CD4-positive, alpha-beta T cell treated with Interleukin-15 for 1 hour (primary cell): ENCODE measurements at regions not wholly inside any gene's neighbourhood (a gene's known extent, or its start where the extent isn't known, plus 50 kb on each side); places are given as distances from the start of the nearest gene placed in this dataset.
"Not testable (repeated sequence)": the region's sequence is repeated elsewhere in the genome, so short reads cannot be mapped to it uniquely, and the experiment has no call there.

Source experiments
- DNase-seq: peaks from one replicate; pipeline ENCODE4 v3.0.0-alpha.2; 2020

DNA sequence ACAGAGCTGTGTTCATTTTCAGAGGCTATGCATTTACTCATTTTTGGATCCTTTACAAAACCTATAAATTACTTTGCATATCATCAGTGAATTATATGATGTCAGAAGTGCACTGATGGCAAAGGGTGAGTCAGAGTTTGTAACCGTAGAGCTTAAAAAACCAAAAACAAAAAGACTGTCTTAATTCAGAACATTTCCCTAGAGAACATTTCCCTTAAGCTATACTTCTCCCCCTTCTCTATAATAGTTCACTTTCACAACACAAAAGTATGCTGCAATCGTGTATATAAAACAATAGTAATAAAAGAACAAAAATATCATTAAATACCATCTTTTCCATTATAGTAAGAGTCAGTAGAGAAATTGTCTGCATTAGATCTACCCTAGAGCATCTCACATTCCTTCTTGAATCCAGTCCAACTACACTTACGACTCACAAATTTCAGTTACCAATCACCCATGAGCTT lies 934.9 kb downstream of the LRFN5 start:
- no peak for DNase-seq

GRCh38 chr14:42535397-42535796 lies 928.7 kb downstream of the LRFN5 start:
- no peak for DNase-seq

GRCh38 chr14:42533476-42533875 lies 926.8 kb downstream of the LRFN5 start:
- DNase-seq: no peak

DNA sequence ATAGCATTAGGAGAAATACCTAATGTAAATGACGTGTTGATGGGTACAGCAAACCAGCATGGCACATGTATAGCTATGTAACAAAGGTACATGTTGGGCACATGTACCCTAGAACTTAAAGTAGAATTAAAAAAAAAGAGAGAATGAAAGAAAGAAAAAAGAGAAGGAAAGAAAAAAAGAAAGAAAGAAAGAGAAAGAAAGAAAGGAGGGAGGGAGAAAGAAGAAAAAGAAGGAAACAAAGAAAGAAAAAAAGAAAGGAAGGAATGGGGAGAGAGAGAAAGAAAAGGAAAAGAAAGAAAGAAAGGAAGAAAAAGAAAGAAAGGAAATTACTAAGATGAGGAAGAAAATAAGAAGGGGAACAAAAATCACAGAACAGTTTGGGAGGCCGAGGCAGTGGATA lies 925.5 kb downstream of the LRFN5 start:
- no peak for DNase-seq

DNA sequence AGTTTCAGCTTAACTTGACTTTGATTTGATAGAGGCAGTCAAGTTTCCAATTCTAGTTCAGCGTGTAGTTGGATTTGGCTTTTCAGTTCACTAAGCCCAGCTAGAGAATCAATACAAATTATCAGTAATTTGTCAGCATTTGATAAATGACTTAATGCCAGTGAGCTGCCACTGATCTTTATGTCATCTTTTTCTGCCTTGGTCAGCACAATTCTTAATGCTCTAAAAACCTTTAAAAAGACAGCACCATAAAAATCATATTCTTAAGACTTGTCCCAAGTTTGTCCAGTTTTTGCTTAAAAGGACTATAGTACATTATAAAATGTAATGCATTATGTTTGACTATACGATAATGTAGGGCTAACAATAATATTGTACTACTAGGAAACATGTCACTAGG lies 920.5 kb downstream of the LRFN5 start:
- no peak for DNase-seq

- no peak for DNase-seq
These were observed 917.0 kb downstream of the LRFN5 start for GRCh38 chr14:42523666-42524065.

DNA sequence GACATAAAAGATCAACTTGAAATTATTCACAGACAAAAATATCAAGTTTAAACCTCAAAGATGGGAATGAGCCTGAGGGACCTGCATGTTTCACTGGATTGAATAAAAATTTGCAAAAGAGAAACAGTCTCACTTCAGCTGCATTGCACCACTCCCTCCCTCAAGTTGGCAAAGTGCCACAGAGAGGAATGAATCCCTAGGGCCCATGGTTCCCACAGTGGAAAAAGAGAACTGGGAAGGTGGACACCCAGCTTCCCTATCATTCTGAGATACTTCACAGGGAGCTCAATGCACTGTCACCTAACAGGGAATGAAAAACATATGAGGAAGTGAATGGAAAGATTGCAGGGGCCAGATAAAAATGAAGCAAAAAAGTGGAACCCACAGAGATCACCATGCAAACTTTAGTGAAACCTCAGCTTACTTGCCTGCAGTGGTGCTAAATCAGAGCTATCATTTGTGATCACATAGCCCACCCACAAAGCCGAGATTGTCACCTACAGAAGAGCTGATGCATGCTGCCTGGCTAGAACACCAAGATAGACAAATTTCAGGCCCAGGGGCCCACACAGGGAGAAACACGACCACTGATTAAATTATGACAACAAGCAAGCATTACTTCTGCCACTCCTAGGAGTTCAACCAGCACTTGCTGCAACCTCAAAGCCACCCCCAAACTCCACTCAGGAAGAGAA lies 911.3 kb downstream of the LRFN5 start:
- no peak for DNase-seq

GRCh38 chr14:42513837-42514236 lies 907.2 kb downstream of the LRFN5 start:
- DNase-seq: no peak

DNA sequence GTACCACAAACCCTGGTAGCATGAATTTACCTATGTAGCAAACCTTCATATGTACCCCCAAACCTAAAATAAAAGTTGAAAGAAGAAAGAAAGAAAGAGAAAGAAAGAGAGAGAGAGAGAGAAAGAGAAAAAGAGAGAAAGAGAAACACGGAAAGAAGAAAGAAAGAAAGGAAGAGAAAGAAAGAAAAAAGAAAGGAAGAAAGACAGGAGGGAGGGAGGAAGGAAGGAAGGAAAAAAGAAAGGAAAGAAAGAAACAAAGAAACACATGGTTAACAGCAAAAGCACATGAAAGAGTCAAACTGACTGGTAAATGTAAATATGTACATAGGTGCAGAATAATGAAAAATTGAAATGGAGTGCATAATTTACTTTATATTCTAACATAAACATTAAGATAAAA lies 903.4 kb downstream of the LRFN5 start:
- no peak for DNase-seq

- no peak for DNase-seq
These were observed 901.7 kb downstream of the LRFN5 start for GRCh38 chr14:42508209-42508946.

DNA sequence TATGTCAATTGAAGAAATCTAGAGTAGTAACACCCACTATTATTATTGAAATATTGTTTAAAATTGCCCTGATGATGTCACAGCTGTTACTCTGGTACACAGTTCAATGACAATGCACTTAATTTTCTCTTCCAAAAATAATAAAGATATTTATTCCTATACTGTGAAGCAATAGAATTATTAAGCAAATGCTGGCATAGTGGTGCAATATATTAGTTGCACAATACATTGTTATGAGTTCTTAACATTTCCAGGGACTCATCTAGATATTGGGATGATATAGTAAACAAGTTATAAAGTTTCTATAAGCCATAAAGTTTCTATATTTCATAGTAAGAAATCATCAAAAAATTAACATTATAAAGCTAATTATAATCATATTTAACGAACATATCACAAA lies 897.8 kb downstream of the LRFN5 start:
- no peak for DNase-seq

GRCh38 chr14:42499137-42499536 lies 892.5 kb downstream of the LRFN5 start:
- DNase-seq: no peak

DNA sequence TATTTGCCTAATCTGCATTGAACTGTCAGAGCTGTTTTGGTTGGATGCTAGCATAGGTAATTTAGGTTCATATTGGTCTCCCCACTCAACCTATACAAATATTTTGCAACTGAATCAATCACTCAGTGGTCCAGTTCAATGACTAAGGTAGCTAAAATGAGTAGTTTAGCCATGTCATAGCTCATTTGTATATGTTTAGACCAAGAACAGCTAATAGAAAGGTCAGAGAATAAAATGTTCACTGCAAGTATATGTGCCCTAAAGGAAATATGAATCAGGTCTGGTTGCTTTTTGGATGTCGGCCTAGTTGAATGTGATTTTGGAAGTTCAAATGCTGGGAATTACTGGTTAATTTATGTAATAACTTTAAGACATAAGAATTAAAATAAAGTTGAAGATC lies 883.9 kb downstream of the LRFN5 start:
- DNase-seq: no peak

- no peak for DNase-seq
These were observed 882.3 kb downstream of the LRFN5 start for GRCh38 chr14:42488965-42489364.

DNA sequence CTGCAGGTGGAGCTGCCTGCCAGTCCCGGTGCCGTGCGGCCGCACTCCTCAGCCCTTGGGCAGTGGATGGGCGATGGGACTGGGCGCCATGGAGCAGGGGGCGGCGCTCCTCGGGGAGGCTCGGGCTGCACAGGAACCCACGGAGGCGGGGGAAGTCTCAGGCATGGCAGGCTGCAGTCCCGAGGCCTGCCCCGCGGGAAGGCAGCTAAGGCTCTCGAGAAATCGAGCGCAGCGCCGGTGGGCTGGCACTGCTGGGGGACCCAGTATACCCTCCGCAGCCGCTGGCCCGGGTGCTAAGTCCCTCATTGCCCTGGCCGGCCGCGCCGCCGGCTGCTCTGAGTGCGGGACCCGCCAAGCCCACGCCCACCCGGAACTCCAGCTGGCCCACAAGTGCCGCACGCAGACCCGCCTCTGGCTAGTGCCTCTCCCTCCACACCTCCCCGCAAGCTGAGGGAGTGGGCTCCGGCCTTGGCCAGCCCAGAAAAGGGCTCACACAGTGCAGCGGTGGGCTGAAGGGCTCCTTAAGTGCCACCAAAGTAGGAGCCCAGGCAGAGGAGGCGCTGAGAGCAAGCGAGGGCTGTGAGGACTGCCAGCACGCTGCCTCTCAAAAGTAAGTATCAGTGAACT lies 875.8 kb downstream of the LRFN5 start:
- not testable (repeated sequence) for DNase-seq

- DNase-seq: not testable (repeated sequence)
These were observed 875.0 kb downstream of the LRFN5 start for GRCh38 chr14:42481714-42482113.

GRCh38 chr14:42480255-42480654 lies 873.6 kb downstream of the LRFN5 start:
- no peak for DNase-seq

DNA sequence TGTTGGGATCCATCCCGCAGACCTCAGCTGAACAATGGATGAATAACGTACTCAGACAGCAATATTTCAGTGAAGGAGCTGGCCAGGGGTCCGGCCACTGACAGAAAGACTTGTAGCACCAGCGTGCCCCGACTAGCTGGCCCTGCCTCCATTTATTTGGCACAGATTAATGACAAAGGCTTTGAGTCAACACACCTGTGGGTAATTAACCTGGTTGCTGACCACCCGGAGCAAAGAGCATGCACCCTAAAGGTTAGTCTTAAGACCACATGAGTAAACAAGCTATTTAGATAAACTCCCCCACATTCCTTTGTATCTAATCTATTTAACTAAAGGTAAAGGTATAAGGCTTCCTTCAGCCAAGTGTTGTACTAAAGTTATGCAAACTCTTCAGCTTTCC lies 868.6 kb downstream of the LRFN5 start:
- no peak for DNase-seq

- DNase-seq: no peak
These were observed 863.7 kb downstream of the LRFN5 start for GRCh38 chr14:42470427-42470719.

DNA sequence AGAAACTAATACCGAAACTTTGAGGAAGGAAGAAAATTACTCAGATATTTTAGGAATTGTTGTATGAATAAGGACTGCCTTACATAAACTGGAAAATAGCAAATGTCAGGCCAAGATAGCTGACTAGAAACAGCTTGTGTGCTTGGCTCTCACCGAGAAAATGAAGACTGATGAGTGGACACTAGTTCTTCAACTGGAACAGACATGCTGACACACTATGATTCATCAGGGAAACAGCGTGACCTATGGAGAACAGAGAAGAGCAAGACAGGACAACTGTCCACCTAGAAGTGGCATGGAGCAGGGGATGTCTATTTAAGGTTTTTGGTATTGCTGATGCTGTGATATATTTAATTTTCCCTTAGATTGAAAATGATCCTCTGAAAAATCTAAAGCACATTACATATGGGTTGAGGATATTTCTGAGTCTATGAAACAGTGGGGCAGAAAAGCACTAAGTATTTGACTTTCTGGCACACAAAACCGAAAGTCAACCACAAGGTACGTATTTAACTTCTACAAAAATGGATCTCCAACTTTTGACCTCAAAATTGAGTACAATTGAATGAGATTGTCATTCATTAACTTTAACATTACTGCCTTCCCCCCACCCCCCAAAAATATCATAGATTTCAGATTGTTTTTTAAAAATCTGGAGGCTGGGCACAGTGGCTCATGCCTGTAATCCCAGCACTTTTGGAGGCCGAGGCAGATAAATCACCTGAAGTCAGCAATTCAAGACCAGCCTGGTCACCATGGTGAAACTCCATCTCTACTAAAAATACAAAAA lies 863.2 kb downstream of the LRFN5 start:
- DNase-seq: no peak

DNA sequence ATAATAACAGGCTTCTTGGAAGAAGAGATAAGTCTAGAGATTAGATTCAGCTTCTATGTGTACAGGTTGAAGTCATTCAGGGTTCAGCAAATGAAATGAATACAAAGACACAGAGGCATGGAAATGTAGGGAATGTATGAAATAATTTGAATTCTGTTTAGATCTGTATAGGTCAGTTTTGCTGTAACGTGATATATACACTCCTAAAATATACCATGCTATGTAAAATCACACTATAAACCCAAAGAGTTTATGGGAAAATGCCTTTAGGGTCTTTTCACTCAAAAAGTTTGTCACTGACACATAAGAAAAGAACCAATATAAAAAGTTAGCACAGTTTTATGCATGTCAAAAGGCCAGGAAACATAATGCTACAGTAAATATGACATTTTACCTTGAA lies 854.0 kb downstream of the LRFN5 start:
- no peak for DNase-seq

GRCh38 chr14:42459171-42459685 lies 852.6 kb downstream of the LRFN5 start:
- no peak for DNase-seq

DNA sequence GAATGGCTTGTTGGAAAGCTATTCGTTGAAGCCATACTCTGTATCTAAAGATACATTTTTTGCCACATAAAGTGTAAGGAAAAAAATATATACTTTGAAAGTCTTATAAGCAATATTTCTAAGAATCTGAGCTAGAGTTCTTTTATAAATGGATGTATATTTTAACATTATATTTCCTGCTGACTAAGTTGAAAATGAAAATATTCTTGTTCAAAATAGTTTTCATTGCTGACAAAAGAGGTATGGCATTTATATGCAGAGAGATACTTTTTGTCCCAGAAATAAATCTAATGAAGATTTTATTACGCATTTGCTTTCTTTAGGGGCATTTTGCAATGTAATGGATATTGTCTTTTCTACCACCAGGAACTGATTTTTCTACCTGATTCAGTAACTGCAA lies 834.9 kb downstream of the LRFN5 start:
- no peak for DNase-seq
